ENCODE measurements at regions not wholly inside any gene's neighbourhood (a gene's known extent, or its start where the extent isn't known, plus 50 kb on each side); places are given as distances from the start of the nearest gene placed in this dataset.

DNA sequence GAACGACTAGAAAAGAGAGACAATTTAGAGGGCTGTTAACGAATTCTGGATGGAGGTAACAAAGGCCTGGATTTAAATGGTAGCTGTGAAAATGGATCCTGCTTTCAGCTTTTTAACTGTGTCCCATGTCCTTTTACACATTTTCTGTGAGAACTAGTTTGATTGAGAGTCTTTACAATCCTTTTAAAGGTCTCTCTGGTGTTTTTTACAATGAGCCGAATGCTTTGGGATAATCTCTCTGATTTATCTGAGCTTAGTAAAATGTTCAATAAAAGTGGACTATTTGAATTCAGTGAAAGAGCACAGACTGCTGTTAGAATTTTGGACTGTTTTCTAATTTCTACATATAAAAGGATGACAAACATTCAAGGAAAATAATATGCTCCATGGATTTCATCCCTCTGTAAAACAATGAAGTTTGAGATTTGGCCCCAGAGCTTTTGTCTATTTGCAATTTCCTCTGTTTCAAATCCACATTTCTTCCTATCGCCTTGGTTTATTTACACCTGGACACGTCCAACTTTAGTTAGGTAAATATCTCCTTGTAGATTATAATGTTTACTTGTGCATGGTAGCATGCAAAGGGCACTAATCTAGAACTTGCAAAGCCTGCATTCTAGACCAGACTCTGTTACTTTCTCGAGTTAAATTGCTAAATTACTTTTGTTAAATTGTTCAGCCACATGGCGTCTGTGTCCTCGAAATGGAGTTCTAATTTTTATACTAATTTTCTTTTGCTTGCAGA, 871.0 kb upstream of the CITED2 start:
- no peak for ATAC-seq
- H3K27me3 ChIP-seq (ENCODE audit: low read depth) = no peaks in the 10 kb centered on the region

DNA sequence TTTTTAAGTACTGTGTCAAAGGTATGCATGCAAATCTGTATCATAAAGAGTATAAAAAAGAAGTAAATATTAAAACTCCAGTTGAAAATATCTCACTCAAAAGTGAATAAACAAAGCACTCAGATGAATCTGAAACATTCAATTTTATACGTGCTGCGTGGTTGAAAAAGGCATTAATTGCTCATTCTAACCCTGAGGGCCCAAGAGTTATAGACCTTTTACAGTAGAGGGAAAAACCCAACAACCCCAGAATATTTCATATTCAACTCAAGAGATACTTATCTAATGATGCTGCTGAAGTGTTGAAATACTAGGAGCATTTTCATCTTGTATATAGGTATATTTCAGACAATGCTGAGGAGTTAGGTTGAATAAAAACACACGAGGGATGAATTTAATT, 862.8 kb upstream of the CITED2 start:
- Histone ChIP-seq H3K27ac (no peak overlapping the region), H3K27me3 (ENCODE audit: low read depth) (no peaks in the 10 kb centered on the region), H3K9me3 (no peaks in the 10 kb centered on the region), H3K36me3 (no peaks in the 10 kb centered on the region), H3K4me3 (no peak overlapping the region), H3K4me1 (no peaks in the 10 kb centered on the region)
- intact Hi-C loops (cut with DNase I) = no loop called here
- TF ChIP-seq, protein P1, sequence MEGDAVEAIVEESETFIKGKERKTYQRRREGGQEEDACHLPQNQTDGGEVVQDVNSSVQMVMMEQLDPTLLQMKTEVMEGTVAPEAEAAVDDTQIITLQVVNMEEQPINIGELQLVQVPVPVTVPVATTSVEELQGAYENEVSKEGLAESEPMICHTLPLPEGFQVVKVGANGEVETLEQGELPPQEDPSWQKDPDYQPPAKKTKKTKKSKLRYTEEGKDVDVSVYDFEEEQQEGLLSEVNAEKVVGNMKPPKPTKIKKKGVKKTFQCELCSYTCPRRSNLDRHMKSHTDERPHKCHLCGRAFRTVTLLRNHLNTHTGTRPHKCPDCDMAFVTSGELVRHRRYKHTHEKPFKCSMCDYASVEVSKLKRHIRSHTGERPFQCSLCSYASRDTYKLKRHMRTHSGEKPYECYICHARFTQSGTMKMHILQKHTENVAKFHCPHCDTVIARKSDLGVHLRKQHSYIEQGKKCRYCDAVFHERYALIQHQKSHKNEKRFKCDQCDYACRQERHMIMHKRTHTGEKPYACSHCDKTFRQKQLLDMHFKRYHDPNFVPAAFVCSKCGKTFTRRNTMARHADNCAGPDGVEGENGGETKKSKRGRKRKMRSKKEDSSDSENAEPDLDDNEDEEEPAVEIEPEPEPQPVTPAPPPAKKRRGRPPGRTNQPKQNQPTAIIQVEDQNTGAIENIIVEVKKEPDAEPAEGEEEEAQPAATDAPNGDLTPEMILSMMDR (IDR thresholded peaks at IDR 0.05) = no peak
- DNase-seq (no peak), ATAC-seq (no peak)

More for the DNA sequence above, 871.0 kb upstream of the CITED2 start:
- no peaks in the 10 kb centered on the region for H3K9me3 ChIP-seq
- intact Hi-C loops (cut with DNase I) = no loop called here
- no peaks in the 10 kb centered on the region for H3K36me3 ChIP-seq
- H3K4me1 ChIP-seq = no peaks in the 10 kb centered on the region
- no peak for DNase-seq
- H3K27ac ChIP-seq = no peak overlapping the region
- H3K4me3 ChIP-seq = no peak overlapping the region
- TF ChIP-seq, protein P1 (IDR thresholded peaks at IDR 0.05) = no peak

DNA sequence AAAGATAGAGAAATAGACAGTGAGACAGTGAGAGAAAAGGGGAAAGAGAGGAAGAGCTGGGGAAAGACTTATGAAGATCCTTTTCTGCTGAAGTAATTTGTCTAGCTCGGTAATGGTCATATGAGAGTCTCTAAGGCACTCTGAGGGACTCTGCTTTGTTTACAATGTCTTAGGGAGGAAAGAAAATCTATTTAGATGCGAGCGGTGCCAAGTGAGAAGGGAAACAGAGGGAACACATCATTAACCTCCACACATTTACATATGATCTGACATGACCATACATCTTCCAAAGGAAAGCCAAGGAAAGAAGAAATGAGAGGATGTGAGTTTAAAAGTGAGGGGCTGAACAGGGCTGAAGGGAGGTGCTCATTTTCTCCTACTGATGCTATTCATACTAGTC, 862.3 kb upstream of the CITED2 start:
- DNase-seq = no peak
- H3K27me3 ChIP-seq (ENCODE audit: low read depth) = no peaks in the 10 kb centered on the region
- H3K9me3 ChIP-seq = no peaks in the 10 kb centered on the region
- no peak overlapping the region for H3K4me3 ChIP-seq
- no peak overlapping the region for H3K27ac ChIP-seq
- TF ChIP-seq, protein P1 (IDR thresholded peaks at IDR 0.05) = no peak
- ATAC-seq = no peak
- H3K36me3 ChIP-seq = no peaks in the 10 kb centered on the region
- intact Hi-C loops (cut with DNase I) = no loop called here
- no peaks in the 10 kb centered on the region for H3K4me1 ChIP-seq

DNA sequence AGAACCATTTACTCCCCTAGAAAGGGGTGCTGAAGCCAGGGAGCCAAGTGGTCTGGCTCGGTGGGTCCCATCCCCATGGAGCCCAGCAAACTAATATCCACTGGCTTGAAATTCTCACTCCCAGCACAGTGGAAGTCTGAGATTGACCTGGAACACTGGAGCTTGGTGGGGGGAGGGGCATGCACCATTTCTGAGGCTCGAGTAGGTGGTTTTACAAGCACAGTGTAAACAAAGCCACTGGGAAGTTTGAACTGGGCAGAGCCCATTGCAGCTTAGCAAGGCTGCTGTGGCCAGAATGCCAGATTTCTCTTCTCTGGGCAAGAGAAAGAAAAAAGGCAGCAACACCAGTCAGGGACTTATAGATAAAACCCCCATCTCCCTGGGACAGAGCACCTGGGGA, 855.8 kb upstream of the CITED2 start:
- Histone ChIP-seq H3K4me1 (no peaks in the 10 kb centered on the region), H3K9me3 (no peaks in the 10 kb centered on the region), H3K36me3 (no peaks in the 10 kb centered on the region), H3K27ac (no peak overlapping the region), H3K27me3 (ENCODE audit: low read depth) (no peaks in the 10 kb centered on the region), H3K4me3 (no peak overlapping the region)
- ATAC-seq (peak; percentile 70 to 81), DNase-seq (peak; percentile 66)
- TF ChIP-seq, protein P1 (IDR thresholded peaks at IDR 0.05) = no peak
- intact Hi-C loops (cut with DNase I) = no loop called here

DNA sequence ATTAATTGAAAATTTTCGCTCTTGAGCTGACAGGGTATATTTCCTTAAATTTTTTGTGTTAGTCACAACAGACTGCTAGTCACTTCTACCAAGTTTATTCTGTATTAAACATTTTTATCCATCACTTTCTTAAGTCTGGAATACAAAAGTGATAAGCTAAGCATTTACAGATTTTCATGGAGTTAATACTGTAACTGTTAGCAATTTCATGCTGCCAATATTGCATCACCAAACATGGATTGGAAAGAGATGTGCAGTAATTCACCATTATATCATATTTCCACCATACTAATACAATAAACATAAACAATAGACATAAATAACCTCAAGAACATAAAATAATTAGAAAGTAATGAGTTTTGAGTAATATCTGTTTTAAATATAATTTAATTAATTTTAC, 854.0 kb upstream of the CITED2 start:
- H3K9me3 ChIP-seq = no peaks in the 10 kb centered on the region
- no peak overlapping the region for H3K4me3 ChIP-seq
- H3K27me3 ChIP-seq (ENCODE audit: low read depth) = no peaks in the 10 kb centered on the region
- H3K36me3 ChIP-seq = no peaks in the 10 kb centered on the region
- H3K4me1 ChIP-seq = no peaks in the 10 kb centered on the region
- intact Hi-C loops (cut with DNase I) = no loop called here
- TF ChIP-seq, protein P1 (IDR thresholded peaks at IDR 0.05) = no peak
- no peak for ATAC-seq
- no peak overlapping the region for H3K27ac ChIP-seq
- no peak for DNase-seq

All from lower lobe of right lung (tissue), 2 donors.